Esophagus muscularis mucosa (tissue), 4 donors: ENCODE measurements at regions not wholly inside any gene's neighbourhood (a gene's known extent, or its start where the extent isn't known, plus 50 kb on each side); places are given as distances from the start of the nearest gene placed in this dataset.

ENCODE experiments used
- DNase-seq: peaks from one replicate; pipeline ENCODE4 v3.0.0-alpha.2; 2017; ENCODE audit errors: extremely low spot score
- H3K27ac ChIP-seq, 4 donors: fragments of 200-600 bp; sonication (generic); replicated peaks in 1 of 4; 1 replicate in 3 of 4; 2 replicates in 1 of 4; pipeline ENCODE4 v1.5.1; 2016 to 2019; ENCODE audit warnings: mild to moderate bottlenecking in 1 of 4
- H3K27me3 ChIP-seq, 4 donors: fragments of 200-600 bp; sonication (generic); one replicate each; pipeline versions ENCODE4 v1.5.1 to v1.6.0; 2016 to 2019
- H3K36me3 ChIP-seq, 4 donors: fragments of 200-600 bp; sonication (generic); one replicate each; pipeline ENCODE4 v1.5.1; 2016 to 2019
- H3K4me1 ChIP-seq, 4 donors: fragments of 200-600 bp; sonication (generic); one replicate each; pipeline ENCODE4 v1.5.1; 2016 to 2019
- H3K4me3 ChIP-seq, 4 donors: fragments of 200-600 bp; sonication (generic); 1 replicate in 2 of 4; 2 replicates in 2 of 4; pipeline ENCODE4 v1.5.1; 2016 to 2019; ENCODE audit warnings: mild to moderate bottlenecking in 4 of 4, moderate library complexity in 1 of 4
- H3K9me3 ChIP-seq, 4 donors: fragments of 200-600 bp; sonication (generic); 1 replicate in 3 of 4; 2 replicates in 1 of 4; pipeline ENCODE4 v1.5.1; 2016 to 2019
- EP300 ChIP-seq: sonication (generic); formaldehyde crosslinking; IDR thresholded peaks from one replicate; pipeline ENCODE4 v1.6.1; 2017; ENCODE audit warnings: antibody characterized with exemption
- POLR2A ChIP-seq: fragments of 450-650 bp; IDR thresholded peaks from one replicate; pipeline ENCODE4 v1.6.1; 2017; ENCODE audit warnings: antibody characterized with exemption, moderate library complexity, mild to moderate bottlenecking, low read depth
- POLR2AphosphoS5 ChIP-seq, 2 donors: sonication (generic); formaldehyde crosslinking; IDR thresholded peaks; one replicate each; pipeline ENCODE4 v1.6.1; 2017; ENCODE audit warnings: antibody characterized with exemption in 2 of 2
- WGBS: methylation state at CpG from one replicate; pipeline ENCODE4 v1.1.5; 2018; 5-methylcytosine and 5-hydroxymethylcytosine counted together
- intact Hi-C: fragments of 100-400 bp; cut with DNase I; formaldehyde crosslinking; loops from one replicate; pipeline ENCODE4 v1.15.1; 2023
- TF ChIP-seq, protein P1 (sequence below), 3 experiments: fragments of 200-600 bp in 2 of 3; fragments of 450-650 bp in 1 of 3; sonication (generic) in 2 of 3; IDR thresholded peaks; one replicate each; pipeline ENCODE4 v1.5.1; 2017 to 2019; ENCODE audit warnings: antibody characterized with exemption in 3 of 3, mild to moderate bottlenecking in 2 of 3, moderate library complexity in 1 of 3

DNA sequence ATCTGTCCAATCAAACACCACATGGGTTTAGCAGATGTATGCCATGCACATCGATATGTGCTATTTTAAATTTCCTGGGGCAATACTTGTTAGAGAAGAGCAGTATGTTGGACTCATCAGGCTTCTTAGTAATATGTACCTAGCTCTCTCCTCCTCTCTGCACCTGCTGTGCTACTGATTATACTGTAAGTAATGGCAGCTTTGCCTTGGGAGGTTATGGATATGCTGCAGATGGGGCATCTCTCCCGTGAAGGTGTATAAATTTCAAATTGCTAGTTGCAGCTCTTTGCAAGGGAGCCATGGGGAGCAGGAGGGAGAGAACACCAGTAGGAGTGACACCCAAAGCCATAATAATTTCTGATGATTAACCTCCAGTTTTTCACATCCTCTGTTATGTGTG is 101.5 kb downstream of the SPATA31D1 start:
- Histone ChIP-seq H3K27me3 (no peaks in the 10 kb centered on the region), H3K4me1 (no peaks in the 10 kb centered on the region), H3K36me3 (no peaks in the 10 kb centered on the region), H3K27ac (no peak overlapping the region), H3K4me3 (no peak overlapping the region), H3K9me3 (no peaks in the 10 kb centered on the region)
- TF ChIP-seq, protein P1, sequence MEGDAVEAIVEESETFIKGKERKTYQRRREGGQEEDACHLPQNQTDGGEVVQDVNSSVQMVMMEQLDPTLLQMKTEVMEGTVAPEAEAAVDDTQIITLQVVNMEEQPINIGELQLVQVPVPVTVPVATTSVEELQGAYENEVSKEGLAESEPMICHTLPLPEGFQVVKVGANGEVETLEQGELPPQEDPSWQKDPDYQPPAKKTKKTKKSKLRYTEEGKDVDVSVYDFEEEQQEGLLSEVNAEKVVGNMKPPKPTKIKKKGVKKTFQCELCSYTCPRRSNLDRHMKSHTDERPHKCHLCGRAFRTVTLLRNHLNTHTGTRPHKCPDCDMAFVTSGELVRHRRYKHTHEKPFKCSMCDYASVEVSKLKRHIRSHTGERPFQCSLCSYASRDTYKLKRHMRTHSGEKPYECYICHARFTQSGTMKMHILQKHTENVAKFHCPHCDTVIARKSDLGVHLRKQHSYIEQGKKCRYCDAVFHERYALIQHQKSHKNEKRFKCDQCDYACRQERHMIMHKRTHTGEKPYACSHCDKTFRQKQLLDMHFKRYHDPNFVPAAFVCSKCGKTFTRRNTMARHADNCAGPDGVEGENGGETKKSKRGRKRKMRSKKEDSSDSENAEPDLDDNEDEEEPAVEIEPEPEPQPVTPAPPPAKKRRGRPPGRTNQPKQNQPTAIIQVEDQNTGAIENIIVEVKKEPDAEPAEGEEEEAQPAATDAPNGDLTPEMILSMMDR (IDR thresholded peaks at IDR 0.05) = no peak
- TF ChIP-seq POLR2AphosphoS5 (IDR thresholded peaks at IDR 0.05) = no peak
- no peak for TF ChIP-seq POLR2A
- TF ChIP-seq EP300 = no peak
- 95% methylated on average over 2 of the region's 2 CpGs for WGBS
- DNase-seq = no peak
- intact Hi-C loops = no loop called here

DNA sequence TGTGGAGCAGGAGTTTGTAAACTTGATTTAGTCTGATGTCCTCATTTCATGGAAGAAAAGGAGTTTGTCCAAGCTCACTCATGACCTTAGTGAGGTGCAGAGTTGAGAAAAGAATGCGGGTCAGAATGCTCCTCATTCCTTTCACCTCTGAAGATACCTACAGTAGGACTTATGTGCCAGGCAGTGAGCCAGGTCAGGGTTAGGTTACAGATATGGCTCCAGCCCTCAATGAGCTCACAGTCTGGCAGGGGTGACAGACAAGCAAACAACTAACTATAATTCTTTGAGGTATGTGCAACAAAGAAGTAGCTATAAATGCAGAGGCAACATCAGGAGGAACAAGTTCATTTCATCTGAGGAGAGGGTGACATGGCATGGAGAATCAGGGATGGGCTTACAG is 102.5 kb downstream of the SPATA31D1 start:
- WGBS = 100% methylated on average over 1 of the region's 1 CpG
- H3K9me3 ChIP-seq = no peaks in the 10 kb centered on the region
- TF ChIP-seq EP300 (no peak), POLR2A (no peak), POLR2AphosphoS5 (IDR thresholded peaks at IDR 0.05) (no peak)
- TF ChIP-seq, protein P1 (IDR thresholded peaks at IDR 0.05) = no peak
- no peaks in the 10 kb centered on the region for H3K4me1 ChIP-seq
- H3K27me3 ChIP-seq = no peaks in the 10 kb centered on the region
- H3K36me3 ChIP-seq = no peaks in the 10 kb centered on the region
- no peak for DNase-seq
- H3K27ac ChIP-seq = no peak overlapping the region
- no peak overlapping the region for H3K4me3 ChIP-seq
- intact Hi-C loops = no loop called here

- H3K4me1 ChIP-seq = no peaks in the 10 kb centered on the region
- no peak for TF ChIP-seq EP300
- TF ChIP-seq POLR2A = no peak
- TF ChIP-seq, protein P1 (IDR thresholded peaks at IDR 0.05) = no peak
- TF ChIP-seq POLR2AphosphoS5 (IDR thresholded peaks at IDR 0.05) = no peak
- no peaks in the 10 kb centered on the region for H3K36me3 ChIP-seq
- intact Hi-C loops = no loop called here
- H3K27ac ChIP-seq = no peak overlapping the region
- WGBS = 87% methylated on average over 2 of the region's 2 CpGs
- H3K9me3 ChIP-seq = no peaks in the 10 kb centered on the region
- no peaks in the 10 kb centered on the region for H3K27me3 ChIP-seq
- no peak for DNase-seq
- no peak overlapping the region for H3K4me3 ChIP-seq
Observed at GRCh38 chr9:82091610-82092009, 103.0 kb downstream of the SPATA31D1 start.

DNA sequence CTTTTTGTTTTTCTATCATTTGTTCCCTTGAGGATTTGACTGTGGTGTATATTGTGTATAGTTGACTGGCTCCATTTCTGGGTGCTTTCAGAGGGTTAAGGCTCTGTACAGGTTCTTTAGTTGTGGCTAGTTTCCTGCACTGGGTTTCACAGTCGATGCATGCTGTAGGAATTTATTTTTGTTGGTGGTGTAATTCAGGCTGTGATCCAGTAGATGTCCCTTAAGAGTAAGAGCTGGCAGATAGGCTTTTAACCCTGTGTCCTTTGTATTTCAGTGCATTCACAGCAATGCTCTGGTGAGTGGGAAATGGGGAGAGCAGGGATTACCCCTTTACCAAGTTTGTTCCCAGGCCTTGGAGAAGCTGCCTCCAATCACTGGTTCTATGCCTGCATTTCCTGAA is 112.9 kb downstream of the SPATA31D1 start:
- TF ChIP-seq POLR2A = no peak
- TF ChIP-seq, protein P1 (IDR thresholded peaks at IDR 0.05) = no peak
- no peak for TF ChIP-seq POLR2AphosphoS5 (IDR thresholded peaks at IDR 0.05)
- no peak for TF ChIP-seq EP300
- 87% methylated on average over 1 of the region's 1 CpG for WGBS
- no peak overlapping the region for H3K27ac ChIP-seq

GRCh38 chr9:82104252-82104651 is 115.7 kb downstream of the SPATA31D1 start:
- TF ChIP-seq POLR2A = no peak

More for the DNA sequence above, 112.9 kb downstream of the SPATA31D1 start:
- no peaks in the 10 kb centered on the region for H3K4me1 ChIP-seq
- H3K36me3 ChIP-seq = no peaks in the 10 kb centered on the region
- no peak for DNase-seq
- peaks cover 0 to 7% (median 3%) of the 10 kb centered on the region in 4 donors for H3K9me3 ChIP-seq
- intact Hi-C loops = no loop called here
- H3K27me3 ChIP-seq = no peaks in the 10 kb centered on the region
- no peak overlapping the region for H3K4me3 ChIP-seq

More at GRCh38 chr9:82104252-82104651, 115.7 kb downstream of the SPATA31D1 start:
- intact Hi-C loops = no loop called here
- Histone ChIP-seq H3K4me3 (no peak overlapping the region), H3K27ac (no peak overlapping the region), H3K27me3 (no peaks in the 10 kb centered on the region), H3K9me3 (peaks cover 0 to 7% (median 3%) of the 10 kb centered on the region in 4 donors), H3K36me3 (no peaks in the 10 kb centered on the region), H3K4me1 (no peaks in the 10 kb centered on the region)
- no peak for DNase-seq
- 79% methylated on average over 1 of the region's 1 CpG for WGBS
